VCaP (cell line): ENCODE measurements at regions not wholly inside any gene's neighbourhood (a gene's known extent, or its start where the extent isn't known, plus 50 kb on each side); places are given as distances from the start of the nearest gene placed in this dataset.

Experiments used
- H3K27ac ChIP-seq: fragments of 450-650 bp; 2 replicates; pipeline ENCODE4 v1.5.1; 2017
- CTCF ChIP-seq: fragments of 450-650 bp; conservative IDR thresholded peaks from 2 replicates; pipeline ENCODE4 v1.5.1; 2017; ENCODE audit warnings: mild to moderate bottlenecking, moderate library complexity

GRCh38 chr2:239726091-239726591, 299.0 kb downstream of the NDUFA10 start:
- no peak overlapping the region for H3K27ac ChIP-seq
- TF ChIP-seq CTCF = no peak

GRCh38 chr2:239725551-239725890, 299.6 kb downstream of the NDUFA10 start:
- no peak for TF ChIP-seq CTCF
- H3K27ac ChIP-seq = no peak overlapping the region

GRCh38 chr2:239724851-239725550, 300.1 kb downstream of the NDUFA10 start:
- no peak for TF ChIP-seq CTCF

GRCh38 chr2:239724194-239724849, 300.8 kb downstream of the NDUFA10 start:
- H3K27ac ChIP-seq = no peak overlapping the region
- no peak for TF ChIP-seq CTCF

More at GRCh38 chr2:239724851-239725550, 300.1 kb downstream of the NDUFA10 start:
- no peak overlapping the region for H3K27ac ChIP-seq

GRCh38 chr2:239723486-239724193, 301.5 kb downstream of the NDUFA10 start:
- no peak for TF ChIP-seq CTCF
- no peak overlapping the region for H3K27ac ChIP-seq

- no peak for TF ChIP-seq CTCF
- H3K27ac ChIP-seq = no peak overlapping the region
Measured at GRCh38 chr2:239722760-239723470, 302.2 kb downstream of the NDUFA10 start.
